Body of pancreas (tissue), 4 donors: ENCODE measurements at regions not wholly inside any gene's neighbourhood (a gene's known extent, or its start where the extent isn't known, plus 50 kb on each side); places are given as distances from the start of the nearest gene placed in this dataset.

Source experiments
- CTCF ChIP-seq, 7 experiments: fragments of 450-650 bp in 4 of 7; fragments of 200-600 bp in 3 of 7; sonication (generic) in 3 of 7; IDR thresholded peaks; one replicate each; pipeline ENCODE4 v1.5.1; 2016 to 2019; ENCODE audit warnings: antibody characterized with exemption in 7 of 7
- POLR2A ChIP-seq, 3 donors: fragments of 450-650 bp; IDR thresholded peaks; one replicate each; pipeline ENCODE4 v1.6.1; 2016; ENCODE audit warnings: antibody characterized with exemption in 3 of 3, mild to moderate bottlenecking in 2 of 3

DNA sequence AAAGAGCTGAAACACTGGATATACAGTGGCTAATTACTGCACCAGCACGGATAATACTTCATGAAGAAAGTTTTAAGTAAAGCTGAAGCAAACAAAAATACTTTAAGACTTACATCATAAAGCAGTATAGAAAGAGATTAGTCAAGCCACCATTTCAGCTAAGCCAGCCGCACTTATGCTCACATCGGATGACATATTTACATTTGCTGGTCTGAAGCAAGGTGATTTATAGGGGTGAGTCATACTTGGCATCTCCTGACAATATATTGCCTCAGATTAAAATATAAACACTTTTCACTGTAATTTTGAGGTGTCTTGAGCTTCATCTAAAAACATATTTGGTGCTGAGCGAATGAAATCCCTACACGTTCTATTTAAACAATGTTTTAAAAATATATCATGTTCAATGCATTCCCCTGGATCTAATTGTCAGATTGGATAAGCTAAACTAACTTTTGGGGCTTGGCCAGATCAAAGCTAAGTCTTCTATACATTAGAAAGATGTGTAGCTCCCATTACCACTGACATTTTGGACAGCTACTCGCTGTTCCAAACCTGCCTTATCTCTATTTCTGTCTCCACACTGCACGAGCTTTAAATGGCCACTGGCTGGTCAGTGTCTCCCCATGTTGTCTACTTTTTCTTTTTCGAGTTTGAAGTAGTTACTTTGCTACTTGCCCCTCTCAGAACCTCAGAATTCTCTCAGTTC is 103.2 kb downstream of the VCX2 start:
- TF ChIP-seq POLR2A (IDR thresholded peaks at IDR 0.05) (no peak), CTCF (IDR thresholded peaks at IDR 0.05) (no peak)
